HEK293 (cell line): ENCODE measurements at regions not wholly inside any gene's neighbourhood (a gene's known extent, or its start where the extent isn't known, plus 50 kb on each side); places are given as distances from the start of the nearest gene placed in this dataset.

Source experiments
- CTCF ChIA-PET: fragments of 350-600 bp; formaldehyde crosslinking; extraction: SDS; loops from one replicate; lab custom pipeline; 2021; ENCODE audit warnings: antibody characterized with exemption; lab: Yijun Ruan, JAX
- POLR2A ChIA-PET: fragments of 300-600 bp; formaldehyde crosslinking; extraction: SDS; loops from one replicate; lab custom pipeline; 2020; ENCODE audit warnings: antibody characterized with exemption, inconsistent platforms; lab: Yijun Ruan, JAX
- H3K27ac ChIP-seq: fragments of 200-500 bp; sonication (Bioruptor generic); 2 replicates; pipeline ENCODE4 v1.5.1; 2014; ENCODE audit warnings: low read depth, low read length, control low read depth, inconsistent platforms; ENCODE audit errors: extremely low read depth
- H3K36me3 ChIP-seq, 2 experiments: fragments of 200-500 bp in 1 of 2; sonication (Bioruptor generic) in 1 of 2; 1 replicate in 1 of 2; 2 replicates in 1 of 2; pipeline ENCODE4 v1.5.1; 2014 to 2017; ENCODE audit warnings: inconsistent platforms in 2 of 2, low read length in 2 of 2; ENCODE audit not compliant: control insufficient read depth in 2 of 2, insufficient read depth in 1 of 2
- H3K4me1 ChIP-seq: fragments of 200-500 bp; sonication (Bioruptor generic); 2 replicates; pipeline ENCODE4 v1.5.1; 2014; ENCODE audit warnings: mild to moderate bottlenecking, low read length, inconsistent platforms; ENCODE audit not compliant: control insufficient read depth, insufficient read depth
- H3K4me3 ChIP-seq: 2 replicates; pipeline ENCODE4 v1.5.1; 2011; ENCODE audit warnings: low read depth, mild to moderate bottlenecking, control low read depth, low read length, moderate library complexity
- H3K9me3 ChIP-seq: fragments of 200-500 bp; sonication (Bioruptor generic); 2 replicates; pipeline ENCODE4 v1.5.1; 2014; ENCODE audit warnings: low read depth, low read length, inconsistent platforms; ENCODE audit not compliant: control insufficient read depth, insufficient read depth
- AEBP2 ChIP-seq: fragments of 450-650 bp; formaldehyde crosslinking; IDR thresholded peaks from 2 replicates; pipeline ENCODE4 v1.5.1; 2016; ENCODE audit warnings: missing biosample characterization, missing genetic modification characterization, borderline replicate concordance
- BCL6B ChIP-seq: fragments of 450-650 bp; formaldehyde crosslinking; IDR thresholded peaks from 2 replicates; pipeline ENCODE4 v1.5.1; 2017; ENCODE audit warnings: missing biosample characterization, missing genetic modification characterization
- GFI1B ChIP-seq: fragments of 450-650 bp; formaldehyde crosslinking; IDR thresholded peaks from 2 replicates; pipeline ENCODE4 v1.5.1; 2016; ENCODE audit warnings: missing biosample characterization, missing genetic modification characterization
- HIC1 ChIP-seq: fragments of 450-650 bp; formaldehyde crosslinking; IDR thresholded peaks from 2 replicates; pipeline ENCODE4 v1.5.1; 2016; ENCODE audit warnings: missing biosample characterization, missing genetic modification characterization
- HOXA7 ChIP-seq: sonication (generic); formaldehyde crosslinking; IDR thresholded peaks from 2 replicates; pipeline ENCODE4 v1.8.1; 2022; ENCODE audit warnings: missing genetic modification reagents, borderline replicate concordance
- HOXD13 ChIP-seq: sonication (generic); formaldehyde crosslinking; IDR thresholded peaks from 2 replicates; pipeline ENCODE4 v1.8.0; 2022; ENCODE audit warnings: missing genetic modification reagents, borderline replicate concordance
- KLF8 ChIP-seq: fragments of 450-650 bp; formaldehyde crosslinking; IDR thresholded peaks from 2 replicates; pipeline ENCODE4 v1.5.1; 2016; ENCODE audit warnings: missing biosample characterization, missing genetic modification characterization
- MZF1 ChIP-seq: fragments of 450-650 bp; formaldehyde crosslinking; IDR thresholded peaks from 2 replicates; pipeline ENCODE4 v1.5.1; 2017; ENCODE audit warnings: missing biosample characterization, missing genetic modification characterization, borderline replicate concordance
- SP3 ChIP-seq: fragments of 450-650 bp; formaldehyde crosslinking; IDR thresholded peaks from 2 replicates; pipeline ENCODE4 v1.5.1; 2016; ENCODE audit warnings: missing biosample characterization, missing genetic modification characterization
- SP7 ChIP-seq: fragments of 450-650 bp; formaldehyde crosslinking; IDR thresholded peaks from 2 replicates; pipeline ENCODE4 v1.5.1; 2016; ENCODE audit warnings: missing biosample characterization, missing genetic modification characterization
- ZBTB21 ChIP-seq: fragments of 450-650 bp; formaldehyde crosslinking; IDR thresholded peaks from 2 replicates; pipeline ENCODE4 v1.5.1; 2017; ENCODE audit warnings: missing biosample characterization, missing genetic modification characterization
- ZBTB44 ChIP-seq: fragments of 450-650 bp; IDR thresholded peaks from 2 replicates; pipeline ENCODE4 v1.5.1; 2018; ENCODE audit warnings: missing biosample characterization, mild to moderate bottlenecking, missing genetic modification characterization
- ZEB2 ChIP-seq: fragments of 450-650 bp; formaldehyde crosslinking; IDR thresholded peaks from 2 replicates; pipeline ENCODE4 v1.5.1; 2016; ENCODE audit warnings: missing biosample characterization, missing genetic modification characterization
- ZFHX2 ChIP-seq: fragments of 450-650 bp; formaldehyde crosslinking; conservative IDR thresholded peaks from 2 replicates; pipeline ENCODE4 v1.5.1; 2016; ENCODE audit warnings: missing biosample characterization, missing genetic modification characterization
- ZFP41 ChIP-seq: fragments of 450-650 bp; formaldehyde crosslinking; IDR thresholded peaks from 2 replicates; pipeline ENCODE4 v1.5.1; 2016; ENCODE audit warnings: missing biosample characterization, missing genetic modification characterization, borderline replicate concordance
- ZNF132 ChIP-seq: fragments of 450-650 bp; formaldehyde crosslinking; IDR thresholded peaks from 2 replicates; pipeline ENCODE4 v1.5.1; 2017; ENCODE audit warnings: missing biosample characterization, missing genetic modification characterization, borderline replicate concordance
- ZNF140 ChIP-seq: fragments of 450-650 bp; formaldehyde crosslinking; IDR thresholded peaks from 2 replicates; pipeline ENCODE4 v1.5.1; 2016; ENCODE audit warnings: missing biosample characterization, missing genetic modification characterization
- ZNF214 ChIP-seq: fragments of 450-650 bp; formaldehyde crosslinking; IDR thresholded peaks from 2 replicates; pipeline ENCODE4 v1.5.1; 2017; ENCODE audit warnings: missing biosample characterization, mild to moderate bottlenecking, missing genetic modification characterization, borderline replicate concordance
- ZNF366 ChIP-seq: fragments of 450-650 bp; formaldehyde crosslinking; conservative IDR thresholded peaks from 2 replicates; pipeline ENCODE4 v1.5.1; 2016; ENCODE audit warnings: missing biosample characterization, missing genetic modification characterization
- ZNF416 ChIP-seq: fragments of 450-650 bp; formaldehyde crosslinking; IDR thresholded peaks from 2 replicates; pipeline ENCODE4 v1.5.1; 2016; ENCODE audit warnings: missing biosample characterization, missing genetic modification characterization
- ZNF449 ChIP-seq: fragments of 450-650 bp; formaldehyde crosslinking; IDR thresholded peaks from 2 replicates; pipeline ENCODE4 v1.5.1; 2017; ENCODE audit warnings: missing biosample characterization, mild to moderate bottlenecking, missing genetic modification characterization, moderate library complexity
- ZNF473 ChIP-seq: fragments of 450-650 bp; formaldehyde crosslinking; IDR thresholded peaks from 2 replicates; pipeline ENCODE4 v1.5.1; 2017; ENCODE audit warnings: missing biosample characterization, missing genetic modification characterization
- ZNF48 ChIP-seq: fragments of 450-650 bp; formaldehyde crosslinking; IDR thresholded peaks from 2 replicates; pipeline ENCODE4 v1.5.1; 2016; ENCODE audit warnings: missing biosample characterization, missing genetic modification characterization
- ZNF610 ChIP-seq: fragments of 450-650 bp; formaldehyde crosslinking; IDR thresholded peaks from 2 replicates; pipeline ENCODE4 v1.5.1; 2016; ENCODE audit warnings: missing biosample characterization, missing genetic modification characterization, borderline replicate concordance
- ZNF621 ChIP-seq: fragments of 450-650 bp; formaldehyde crosslinking; IDR thresholded peaks from 2 replicates; pipeline ENCODE4 v1.5.1; 2017; ENCODE audit warnings: missing biosample characterization, missing genetic modification characterization
- ZNF645 ChIP-seq: fragments of 450-650 bp; formaldehyde crosslinking; IDR thresholded peaks from 2 replicates; pipeline ENCODE4; 2016; ENCODE audit warnings: missing biosample characterization, missing genetic modification characterization
- ZNF654 ChIP-seq: fragments of 450-650 bp; formaldehyde crosslinking; IDR thresholded peaks from 2 replicates; pipeline ENCODE4 v1.5.1; 2016; ENCODE audit warnings: low read depth, missing biosample characterization, missing genetic modification characterization
- ZNF791 ChIP-seq: fragments of 450-650 bp; formaldehyde crosslinking; IDR thresholded peaks from 2 replicates; pipeline ENCODE4 v1.5.1; 2016; ENCODE audit warnings: missing biosample characterization, missing genetic modification characterization

- no peak for TF ChIP-seq ZNF473
- TF ChIP-seq GFI1B, result no peak
- TF ChIP-seq ZNF791 (tag by site-specific recombination), result no peak
- no peak for TF ChIP-seq ZEB2 (tag by site-specific recombination)
- no peak for TF ChIP-seq ZNF48 (tag by site-specific recombination)
- TF ChIP-seq ZFHX2, result no peak
- no peak for TF ChIP-seq ZNF654 (tag by site-specific recombination)
- no peak for TF ChIP-seq ZNF449 (tag by site-specific recombination)
- TF ChIP-seq ZNF416, result no peak
- no peak for TF ChIP-seq HOXD13 (CRISPR knock-in tag)
- no peak for TF ChIP-seq ZNF610
- no peak for TF ChIP-seq SP7 (tag by site-specific recombination)
- TF ChIP-seq KLF8, result no peak
- H3K27ac ChIP-seq, result no peak overlapping the region
- no peaks in the 10 kb centered on the region for H3K9me3 ChIP-seq
- no peaks in the 10 kb centered on the region for H3K36me3 ChIP-seq
- ChIA-PET CTCF (interaction anchor here (0.9 kb wide), 1 partner anchor 81 kb away, joined by 3 read pairs; no protein-coding TSS in a partner anchor), POLR2A (no interaction called here)
- H3K4me3 ChIP-seq, result no peak overlapping the region
- H3K4me1 ChIP-seq, result peaks cover 33% of the 10 kb centered on the region
These were observed 90.5 kb upstream of the ATXN1 start for GRCh38 chr6:16851758-16852157.

GRCh38 chr6:16851044-16851540 lies 89.8 kb upstream of the ATXN1 start:
- CTCF ChIA-PET, result interaction anchor here (0.6 to 1.6 kb wide), 5 partner anchors 88 to 711 kb away, joined by 3 to 8 read pairs (median 4); no protein-coding TSS in a partner anchor
- H3K27ac ChIP-seq, result peak overlapping the region; percentile 97
- H3K36me3 ChIP-seq, result no peaks in the 10 kb centered on the region
- peaks cover 33% of the 10 kb centered on the region for H3K4me1 ChIP-seq
- H3K4me3 ChIP-seq, result no peak overlapping the region
- H3K9me3 ChIP-seq, result no peaks in the 10 kb centered on the region
- POLR2A ChIA-PET, result interaction anchor here (0.6 to 0.7 kb wide), 2 partner anchors 60 to 111 kb away, joined by 5 to 6 read pairs; no protein-coding TSS in a partner anchor
- no peak for TF ChIP-seq ZNF645 (tag by site-specific recombination)
- no peak for TF ChIP-seq SP3 (tag by site-specific recombination)
- TF ChIP-seq ZBTB44 (tag by site-specific recombination), result peak; percentile 57; the same call in 1 of the 2 replicates
- TF ChIP-seq AEBP2 (tag by site-specific recombination), result no peak
- TF ChIP-seq ZNF610, result no peak
- no peak for TF ChIP-seq MZF1 (tag by site-specific recombination)
- no peak for TF ChIP-seq HIC1 (tag by site-specific recombination)
- TF ChIP-seq ZNF214, result no peak
- no peak for TF ChIP-seq ZBTB21 (tag by site-specific recombination)
- TF ChIP-seq ZFP41 (tag by site-specific recombination), result no peak
- TF ChIP-seq ZNF132 (tag by site-specific recombination), result no peak
- no peak for TF ChIP-seq ZNF621 (tag by site-specific recombination)
- no peak for TF ChIP-seq ZNF140 (tag by site-specific recombination)
- no peak for TF ChIP-seq HOXA7 (CRISPR knock-in tag)
- no peak for TF ChIP-seq ZNF366 (tag by site-specific recombination)
- TF ChIP-seq BCL6B (tag by site-specific recombination), result no peak
